C4-2B (cell line): ENCODE measurements at regions not wholly inside any gene's neighbourhood (a gene's known extent, or its start where the extent isn't known, plus 50 kb on each side); places are given as distances from the start of the nearest gene placed in this dataset.
"Not testable (repeated sequence)": the region's sequence is repeated elsewhere in the genome, so short reads cannot be mapped to it uniquely, and the experiment has no call there.

ENCODE experiments used
- H3K27ac ChIP-seq: fragments of 450-650 bp; 2 replicates; pipeline ENCODE4 v1.5.1; 2017
- CTCF ChIP-seq: fragments of 450-650 bp; conservative IDR thresholded peaks from 2 replicates; pipeline ENCODE4 v1.5.1; 2017; ENCODE audit warnings: mild to moderate bottlenecking
- ZFX ChIP-seq: fragments of 450-650 bp; IDR thresholded peaks from 2 replicates; pipeline ENCODE4 v1.6.1; 2017

GRCh38 chr6:121932076-121932991, 467.1 kb upstream of the HSF2 start:
- H3K27ac ChIP-seq = no peak overlapping the region
- TF ChIP-seq ZFX (no peak), CTCF (no peak)

GRCh38 chr6:121934451-121934850, 465.0 kb upstream of the HSF2 start:
- no peak for TF ChIP-seq CTCF
- no peak for TF ChIP-seq ZFX
- no peak overlapping the region for H3K27ac ChIP-seq

- H3K27ac ChIP-seq = no peak overlapping the region
- TF ChIP-seq CTCF = no peak
- no peak for TF ChIP-seq ZFX
These were observed 458.7 kb upstream of the HSF2 start for GRCh38 chr6:121940728-121941127.

- TF ChIP-seq CTCF (no peak), ZFX (no peak)
- no peak overlapping the region for H3K27ac ChIP-seq
These were observed 455.1 kb upstream of the HSF2 start for GRCh38 chr6:121944354-121944753.

GRCh38 chr6:121951123-121951522, 448.3 kb upstream of the HSF2 start:
- TF ChIP-seq ZFX = no peak
- TF ChIP-seq CTCF = no peak
- H3K27ac ChIP-seq = no peak overlapping the region

- TF ChIP-seq CTCF = no peak
- TF ChIP-seq ZFX = no peak
- H3K27ac ChIP-seq = no peak overlapping the region
These were observed 447.5 kb upstream of the HSF2 start for GRCh38 chr6:121951918-121952379.

GRCh38 chr6:121955401-121955800, 444.1 kb upstream of the HSF2 start:
- H3K27ac ChIP-seq = not testable (repeated sequence)

- TF ChIP-seq ZFX (no peak), CTCF (no peak)
- no peak overlapping the region for H3K27ac ChIP-seq
These were observed 442.7 kb upstream of the HSF2 start for GRCh38 chr6:121956782-121957181.
